GM12874 (cell line): ENCODE measurements at regions not wholly inside any gene's neighbourhood (a gene's known extent, or its start where the extent isn't known, plus 50 kb on each side); places are given as distances from the start of the nearest gene placed in this dataset.

Experiments
- TF ChIP-seq, protein P1 (sequence below): IDR thresholded peaks from 2 replicates; pipeline ENCODE4 v1.5.1; 2011; ENCODE audit warnings: low read depth, mild to moderate bottlenecking, control low read depth, low read length, moderate library complexity; ENCODE audit not compliant: insufficient read depth

DNA sequence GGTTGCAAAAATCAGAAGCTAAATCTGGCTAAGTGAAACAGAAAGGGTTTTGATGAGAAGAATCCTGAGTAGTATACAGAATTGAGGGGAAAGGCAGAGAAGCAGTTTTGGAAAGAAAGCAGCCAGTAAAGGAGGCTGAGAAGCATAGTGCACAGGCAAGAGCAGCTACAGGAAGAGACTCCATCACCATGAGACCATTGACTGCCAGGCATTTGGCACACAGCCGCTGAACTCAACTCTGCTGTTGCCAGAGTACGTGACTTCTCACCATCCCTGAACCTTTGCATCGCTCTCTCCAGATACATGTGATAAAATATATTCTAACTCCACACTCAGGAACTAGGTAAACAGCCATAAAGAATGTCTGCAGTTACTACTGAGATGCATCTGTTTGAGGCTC, 128.3 kb upstream of the C1orf21 start:
- TF ChIP-seq, protein P1, sequence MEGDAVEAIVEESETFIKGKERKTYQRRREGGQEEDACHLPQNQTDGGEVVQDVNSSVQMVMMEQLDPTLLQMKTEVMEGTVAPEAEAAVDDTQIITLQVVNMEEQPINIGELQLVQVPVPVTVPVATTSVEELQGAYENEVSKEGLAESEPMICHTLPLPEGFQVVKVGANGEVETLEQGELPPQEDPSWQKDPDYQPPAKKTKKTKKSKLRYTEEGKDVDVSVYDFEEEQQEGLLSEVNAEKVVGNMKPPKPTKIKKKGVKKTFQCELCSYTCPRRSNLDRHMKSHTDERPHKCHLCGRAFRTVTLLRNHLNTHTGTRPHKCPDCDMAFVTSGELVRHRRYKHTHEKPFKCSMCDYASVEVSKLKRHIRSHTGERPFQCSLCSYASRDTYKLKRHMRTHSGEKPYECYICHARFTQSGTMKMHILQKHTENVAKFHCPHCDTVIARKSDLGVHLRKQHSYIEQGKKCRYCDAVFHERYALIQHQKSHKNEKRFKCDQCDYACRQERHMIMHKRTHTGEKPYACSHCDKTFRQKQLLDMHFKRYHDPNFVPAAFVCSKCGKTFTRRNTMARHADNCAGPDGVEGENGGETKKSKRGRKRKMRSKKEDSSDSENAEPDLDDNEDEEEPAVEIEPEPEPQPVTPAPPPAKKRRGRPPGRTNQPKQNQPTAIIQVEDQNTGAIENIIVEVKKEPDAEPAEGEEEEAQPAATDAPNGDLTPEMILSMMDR, result no peak

DNA sequence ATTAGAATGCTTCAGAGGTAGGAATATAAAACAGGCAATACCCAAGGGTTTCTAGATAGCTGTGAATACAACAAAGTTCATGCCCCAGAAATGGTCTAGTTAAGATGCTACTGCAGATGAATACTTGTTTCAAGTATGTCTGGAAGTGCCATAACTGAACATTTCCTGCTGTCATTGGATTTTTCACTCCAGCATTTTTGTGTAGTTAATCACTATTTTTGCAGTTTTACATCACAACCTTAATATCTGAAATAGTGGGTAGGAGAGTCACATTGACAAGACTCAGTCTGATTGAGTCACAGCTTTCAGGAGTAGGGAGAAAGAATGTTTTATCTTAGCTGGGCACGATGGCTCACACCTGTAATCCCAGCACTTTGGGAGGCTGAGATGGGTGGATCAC, 126.4 kb upstream of the C1orf21 start:
- TF ChIP-seq, protein P1, result no peak

DNA sequence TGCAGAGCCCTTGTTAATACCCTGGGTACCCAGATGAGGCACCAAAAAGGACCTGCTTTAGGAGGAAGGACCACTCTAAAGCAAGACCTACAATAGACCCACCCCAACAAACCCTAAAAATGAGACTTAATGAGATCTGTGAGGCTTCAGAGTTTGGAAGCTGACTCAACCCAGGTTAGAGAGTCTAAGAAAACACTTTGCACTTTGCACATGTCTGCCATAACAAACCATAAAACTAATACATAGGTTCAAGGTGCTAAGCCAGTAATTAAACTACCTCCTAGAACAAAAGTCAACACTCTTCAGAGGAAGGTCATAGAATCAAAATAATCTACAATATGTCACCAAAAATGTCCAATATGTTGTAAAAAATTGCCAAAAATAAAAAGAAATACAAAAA, 124.7 kb upstream of the C1orf21 start:
- TF ChIP-seq, protein P1, result no peak

DNA sequence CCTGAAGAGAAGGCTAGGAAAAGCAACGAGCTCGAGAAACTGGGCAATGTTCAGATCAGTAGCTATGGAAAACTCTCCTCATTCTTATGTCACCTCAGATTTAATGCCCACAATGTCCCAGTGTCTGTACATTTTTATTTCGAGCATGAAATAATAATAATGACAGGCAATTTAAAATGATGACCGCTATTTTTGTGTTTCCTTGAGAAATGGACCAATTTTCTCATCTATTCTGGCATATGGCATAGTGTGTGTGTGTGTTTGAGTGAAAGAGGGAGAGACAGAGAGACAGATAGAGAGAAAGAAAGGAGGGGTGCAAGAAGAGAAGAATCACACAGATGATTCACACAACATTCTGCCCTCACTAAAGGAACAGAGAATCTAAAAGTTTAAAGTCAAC, 119.1 kb upstream of the C1orf21 start:
- TF ChIP-seq, protein P1, result no peak

DNA sequence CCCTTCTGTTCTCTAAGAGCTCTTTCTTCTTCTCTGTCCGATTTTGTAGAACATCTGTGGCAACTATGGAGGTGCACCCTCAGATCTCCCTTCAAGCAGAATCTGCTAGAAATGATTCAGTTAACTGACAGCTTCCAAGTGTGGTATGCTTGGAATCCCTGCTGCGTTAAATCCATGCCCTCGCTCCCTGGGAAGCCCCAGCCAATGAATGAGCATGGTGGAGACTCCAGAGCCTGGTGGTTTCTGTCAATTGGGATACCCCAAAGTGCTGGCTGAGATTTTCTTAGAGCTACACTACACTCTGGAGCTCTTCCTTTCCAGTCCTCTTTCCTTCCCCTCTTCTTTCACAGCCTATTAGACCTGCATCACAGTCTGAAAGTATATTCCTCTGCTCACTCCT, 116.3 kb upstream of the C1orf21 start:
- TF ChIP-seq, protein P1, result no peak

DNA sequence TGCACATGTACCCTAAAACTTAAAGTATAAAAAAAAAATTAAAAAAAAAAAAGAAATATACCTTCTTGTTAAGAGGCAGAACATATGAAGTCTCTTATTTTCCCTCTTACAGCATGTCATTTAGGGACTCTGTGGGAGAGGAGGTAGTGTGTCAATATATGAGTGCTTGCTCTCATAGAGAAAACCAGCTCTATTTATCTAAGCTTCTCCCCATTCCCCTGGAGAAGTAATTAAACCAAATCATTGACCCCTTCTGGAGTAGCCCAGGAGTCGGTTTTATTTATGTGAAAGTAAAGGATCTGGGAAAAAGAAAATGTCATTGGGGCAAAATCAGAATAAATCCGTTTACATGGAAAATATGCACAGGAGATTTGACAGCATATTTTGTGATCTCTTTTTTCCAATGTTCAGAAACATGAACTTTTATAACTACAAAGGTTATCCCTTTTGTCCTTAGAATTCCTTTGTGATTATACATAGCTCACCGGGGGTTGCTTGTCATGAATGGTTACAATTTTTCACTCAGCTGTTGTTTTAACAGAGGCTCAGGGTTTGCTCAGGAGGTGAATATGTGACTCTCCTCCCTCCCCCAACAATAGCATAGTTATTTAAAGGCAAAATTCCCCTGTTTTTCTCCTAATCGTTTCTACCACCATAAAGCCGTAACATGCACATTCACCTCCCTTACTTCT, 114.5 kb upstream of the C1orf21 start:
- TF ChIP-seq, protein P1, result no peak

DNA sequence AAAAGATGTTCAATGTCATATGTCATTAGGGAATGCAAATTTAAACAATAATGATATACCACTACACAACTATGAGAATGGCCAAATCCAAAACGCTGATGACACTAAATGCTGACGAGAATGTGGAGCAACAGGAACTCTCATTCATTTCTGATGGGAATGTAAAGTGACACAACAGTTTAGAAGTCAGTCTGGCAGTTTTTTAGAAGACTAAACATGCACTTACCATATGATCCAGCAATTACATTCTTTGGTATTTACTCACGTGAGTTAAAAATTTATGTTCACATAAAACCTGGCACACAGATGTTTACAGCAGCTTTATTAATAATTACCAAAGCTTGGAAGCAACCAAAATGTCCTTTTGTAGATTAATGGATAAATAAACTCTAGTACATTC, 110.4 kb upstream of the C1orf21 start:
- TF ChIP-seq, protein P1, result no peak

DNA sequence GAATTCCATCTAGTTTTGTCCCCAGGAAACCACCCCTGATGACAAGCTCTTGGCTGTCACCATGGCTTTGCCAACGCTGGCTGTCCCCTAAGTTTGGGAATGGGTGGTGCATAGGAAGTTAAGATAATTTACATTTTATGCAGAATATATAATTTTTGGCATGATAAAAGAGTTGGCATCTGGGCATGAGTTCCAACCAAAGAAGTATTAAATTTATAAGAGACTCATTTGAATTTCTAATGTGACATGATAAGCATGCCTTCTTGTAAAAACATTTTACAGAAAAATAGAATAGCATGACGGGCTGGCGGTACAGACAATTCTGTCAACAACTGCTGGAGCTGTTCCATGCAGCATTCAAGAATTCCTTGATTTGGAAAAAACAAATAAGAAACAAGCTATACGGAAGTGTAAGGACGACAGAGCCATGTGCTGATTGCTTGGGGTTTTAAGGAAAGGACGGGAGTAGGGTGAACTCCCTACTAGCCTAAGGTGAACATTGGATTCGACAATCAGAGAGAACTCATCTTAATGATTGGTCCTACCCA, 106.8 kb upstream of the C1orf21 start:
- TF ChIP-seq, protein P1, result no peak
